ENCODE measurements at regions not wholly inside any gene's neighbourhood (a gene's known extent, or its start where the extent isn't known, plus 50 kb on each side); places are given as distances from the start of the nearest gene placed in this dataset.
"Not testable (repeated sequence)": the region's sequence is repeated elsewhere in the genome, so short reads cannot be mapped to it uniquely, and the experiment has no call there.

GRCh38 chr5:154702477-154702876, 52.7 kb upstream of the LARP1 start:
- no peak for DNase-seq

- DNase-seq: not testable (repeated sequence)
These were observed 53.5 kb upstream of the LARP1 start for GRCh38 chr5:154701725-154702124.

GRCh38 chr5:154701181-154701580, 54.0 kb upstream of the LARP1 start:
- no peak for DNase-seq

GRCh38 chr5:154700289-154700928, 54.8 kb upstream of the LARP1 start:
- not testable (repeated sequence) for DNase-seq

- DNase-seq: no peak
These were observed 56.4 kb upstream of the LARP1 start for GRCh38 chr5:154698763-154699162.

GRCh38 chr5:154697371-154697770, 57.8 kb upstream of the LARP1 start:
- no peak for DNase-seq

- no peak for DNase-seq
These were observed 58.3 kb upstream of the LARP1 start for GRCh38 chr5:154696891-154697290.

- no peak for DNase-seq
These were observed 61.0 kb upstream of the LARP1 start for GRCh38 chr5:154694159-154694558.

GRCh38 chr5:154690488-154690887, 64.7 kb upstream of the LARP1 start:
- DNase-seq: no peak

GRCh38 chr5:154686490-154686889, 68.7 kb upstream of the LARP1 start:
- DNase-seq: no peak

GRCh38 chr5:154683101-154683880, 71.9 kb upstream of the LARP1 start:
- no peak for DNase-seq

GRCh38 chr5:154679501-154679900, 75.7 kb upstream of the LARP1 start:
- DNase-seq: no peak

GRCh38 chr5:154677921-154678320, 77.3 kb upstream of the LARP1 start:
- no peak for DNase-seq

- DNase-seq: no peak
These were observed 78.7 kb upstream of the LARP1 start for GRCh38 chr5:154676508-154676907.

- DNase-seq: no peak
These were observed 81.1 kb upstream of the LARP1 start for GRCh38 chr5:154674029-154674428.

GRCh38 chr5:154673506-154673905, 81.7 kb upstream of the LARP1 start:
- DNase-seq: no peak

GRCh38 chr5:154669913-154670312, 85.3 kb upstream of the LARP1 start:
- not testable (repeated sequence) for DNase-seq

- no peak for DNase-seq
These were observed 85.8 kb upstream of the LARP1 start for GRCh38 chr5:154669402-154669801.

GRCh38 chr5:154664869-154665268, 90.3 kb upstream of the LARP1 start:
- no peak for DNase-seq

GRCh38 chr5:154663424-154663823, 91.8 kb upstream of the LARP1 start:
- DNase-seq: no peak

GRCh38 chr5:154654486-154655371, 100.4 kb upstream of the LARP1 start:
- DNase-seq: no peak

- no peak for DNase-seq
These were observed 101.3 kb upstream of the LARP1 start for GRCh38 chr5:154653764-154654485.

GRCh38 chr5:154653418-154653763, 101.8 kb upstream of the LARP1 start:
- no peak for DNase-seq

All from stimulated activated CD4-positive, alpha-beta T cell treated with anti-CD3 and anti-CD28 coated beads, Interleukin-12 subunit alpha, Interleukin-12 subunit beta, amount 100 ng/mL, for 4 hours (primary cell).